Ishikawa (cell line): ENCODE measurements at regions not wholly inside any gene's neighbourhood (a gene's known extent, or its start where the extent isn't known, plus 50 kb on each side); places are given as distances from the start of the nearest gene placed in this dataset.

Experiments used
- CEBPB ChIP-seq: IDR thresholded peaks from 2 replicates; pipeline ENCODE4 v1.6.1; 2012
- CREB1 ChIP-seq: IDR thresholded peaks from 2 replicates; pipeline ENCODE4 v1.6.1; 2012; ENCODE audit warnings: low read depth
- EGR1 ChIP-seq: IDR thresholded peaks from 2 replicates; pipeline ENCODE4 v1.6.1; 2012
- EP300 ChIP-seq: IDR thresholded peaks from 2 replicates; pipeline ENCODE4 v1.6.1; 2012; ENCODE audit warnings: borderline replicate concordance
- FOXM1 ChIP-seq: IDR thresholded peaks from 2 replicates; pipeline ENCODE4 v1.6.1; 2012; ENCODE audit warnings: low read depth, borderline replicate concordance
- NFIC ChIP-seq: IDR thresholded peaks from 2 replicates; pipeline ENCODE4 v1.6.1; 2012
- RAD21 ChIP-seq: IDR thresholded peaks from 2 replicates; pipeline ENCODE4 v1.6.1; 2012; ENCODE audit warnings: low read depth
- TAF1 ChIP-seq: IDR thresholded peaks from 2 replicates; pipeline ENCODE4 v1.6.1; 2012; ENCODE audit warnings: low read depth, mild to moderate bottlenecking
- TCF12 ChIP-seq: IDR thresholded peaks from 2 replicates; pipeline ENCODE4 v1.6.1; 2012; ENCODE audit warnings: low read depth
- TEAD4 ChIP-seq: IDR thresholded peaks from 2 replicates; pipeline ENCODE4 v1.6.1; 2012
- YY1 ChIP-seq: IDR thresholded peaks from 2 replicates; pipeline ENCODE4 v1.6.1; 2012; ENCODE audit warnings: low read depth
- ZBTB7A ChIP-seq: IDR thresholded peaks from 2 replicates; pipeline ENCODE4 v1.6.1; 2012; ENCODE audit warnings: low read depth
- TF ChIP-seq, protein P1 (sequence below): IDR thresholded peaks from 2 replicates; pipeline ENCODE4 v1.6.1; 2012; ENCODE audit warnings: low read depth, mild to moderate bottlenecking
- TF ChIP-seq, protein P2 (sequence below): IDR thresholded peaks from 2 replicates; pipeline ENCODE4 v1.6.1; 2012
- TF ChIP-seq, protein P3 (sequence below): IDR thresholded peaks from 2 replicates; pipeline ENCODE4 v1.6.1; 2012

DNA sequence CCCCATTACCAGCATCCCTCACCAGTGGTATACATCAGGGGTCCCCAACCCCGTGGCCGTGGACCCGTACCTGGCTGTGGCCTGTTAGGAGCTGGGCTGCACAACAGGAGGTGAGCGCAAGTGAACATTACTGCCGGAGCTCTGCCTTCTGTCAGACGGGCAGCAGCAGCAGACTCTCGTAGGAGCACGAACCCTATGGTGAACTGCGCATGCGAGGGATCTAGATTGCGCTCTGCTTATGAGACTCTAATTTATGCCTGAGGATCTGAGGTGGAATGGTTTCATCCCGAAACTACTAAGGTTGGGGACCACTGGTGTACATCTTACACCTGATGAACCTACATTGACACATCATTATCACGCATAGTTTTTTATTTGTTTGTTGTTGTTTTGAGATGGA lies 52.8 kb upstream of the DHX15 start:
- TF ChIP-seq RAD21: no peak
- no peak for TF ChIP-seq CEBPB
- no peak for TF ChIP-seq TCF12
- TF ChIP-seq CREB1: no peak
- TF ChIP-seq EGR1: no peak
- TF ChIP-seq, protein P1, sequence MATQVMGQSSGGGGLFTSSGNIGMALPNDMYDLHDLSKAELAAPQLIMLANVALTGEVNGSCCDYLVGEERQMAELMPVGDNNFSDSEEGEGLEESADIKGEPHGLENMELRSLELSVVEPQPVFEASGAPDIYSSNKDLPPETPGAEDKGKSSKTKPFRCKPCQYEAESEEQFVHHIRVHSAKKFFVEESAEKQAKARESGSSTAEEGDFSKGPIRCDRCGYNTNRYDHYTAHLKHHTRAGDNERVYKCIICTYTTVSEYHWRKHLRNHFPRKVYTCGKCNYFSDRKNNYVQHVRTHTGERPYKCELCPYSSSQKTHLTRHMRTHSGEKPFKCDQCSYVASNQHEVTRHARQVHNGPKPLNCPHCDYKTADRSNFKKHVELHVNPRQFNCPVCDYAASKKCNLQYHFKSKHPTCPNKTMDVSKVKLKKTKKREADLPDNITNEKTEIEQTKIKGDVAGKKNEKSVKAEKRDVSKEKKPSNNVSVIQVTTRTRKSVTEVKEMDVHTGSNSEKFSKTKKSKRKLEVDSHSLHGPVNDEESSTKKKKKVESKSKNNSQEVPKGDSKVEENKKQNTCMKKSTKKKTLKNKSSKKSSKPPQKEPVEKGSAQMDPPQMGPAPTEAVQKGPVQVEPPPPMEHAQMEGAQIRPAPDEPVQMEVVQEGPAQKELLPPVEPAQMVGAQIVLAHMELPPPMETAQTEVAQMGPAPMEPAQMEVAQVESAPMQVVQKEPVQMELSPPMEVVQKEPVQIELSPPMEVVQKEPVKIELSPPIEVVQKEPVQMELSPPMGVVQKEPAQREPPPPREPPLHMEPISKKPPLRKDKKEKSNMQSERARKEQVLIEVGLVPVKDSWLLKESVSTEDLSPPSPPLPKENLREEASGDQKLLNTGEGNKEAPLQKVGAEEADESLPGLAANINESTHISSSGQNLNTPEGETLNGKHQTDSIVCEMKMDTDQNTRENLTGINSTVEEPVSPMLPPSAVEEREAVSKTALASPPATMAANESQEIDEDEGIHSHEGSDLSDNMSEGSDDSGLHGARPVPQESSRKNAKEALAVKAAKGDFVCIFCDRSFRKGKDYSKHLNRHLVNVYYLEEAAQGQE: no peak
- no peak for TF ChIP-seq FOXM1
- no peak for TF ChIP-seq EP300
- TF ChIP-seq, protein P2, sequence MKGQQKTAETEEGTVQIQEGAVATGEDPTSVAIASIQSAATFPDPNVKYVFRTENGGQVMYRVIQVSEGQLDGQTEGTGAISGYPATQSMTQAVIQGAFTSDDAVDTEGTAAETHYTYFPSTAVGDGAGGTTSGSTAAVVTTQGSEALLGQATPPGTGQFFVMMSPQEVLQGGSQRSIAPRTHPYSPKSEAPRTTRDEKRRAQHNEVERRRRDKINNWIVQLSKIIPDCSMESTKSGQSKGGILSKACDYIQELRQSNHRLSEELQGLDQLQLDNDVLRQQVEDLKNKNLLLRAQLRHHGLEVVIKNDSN: no peak
- no peak for TF ChIP-seq TEAD4
- TF ChIP-seq, protein P3, sequence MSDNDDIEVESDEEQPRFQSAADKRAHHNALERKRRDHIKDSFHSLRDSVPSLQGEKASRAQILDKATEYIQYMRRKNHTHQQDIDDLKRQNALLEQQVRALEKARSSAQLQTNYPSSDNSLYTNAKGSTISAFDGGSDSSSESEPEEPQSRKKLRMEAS: no peak
- no peak for TF ChIP-seq YY1
- no peak for TF ChIP-seq NFIC

DNA sequence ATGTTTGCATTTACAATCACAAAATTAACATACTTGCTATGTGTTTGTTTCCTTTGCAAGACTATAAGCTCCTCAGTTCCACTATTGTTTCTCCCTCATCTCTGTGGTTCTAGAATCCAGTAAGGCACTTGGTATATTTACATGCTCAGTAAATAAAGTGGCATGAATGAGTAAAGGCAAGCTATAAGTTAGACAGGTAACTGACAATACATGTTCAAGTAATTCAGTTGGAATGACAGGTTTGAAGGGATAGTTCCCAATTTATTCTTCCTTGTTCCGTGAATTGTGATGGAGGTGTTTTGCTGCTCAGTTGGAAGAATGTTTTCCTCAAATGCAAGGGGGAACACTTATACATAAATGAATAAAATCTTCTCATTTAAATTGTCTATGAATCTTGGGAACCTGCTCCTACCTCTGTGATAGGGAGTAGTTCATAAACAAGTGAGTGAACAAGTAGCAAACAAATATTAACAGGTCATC lies 54.1 kb upstream of the DHX15 start:
- TF ChIP-seq, protein P2: no peak
- TF ChIP-seq RAD21: no peak
- TF ChIP-seq, protein P3: no peak
- TF ChIP-seq, protein P1: no peak

DNA sequence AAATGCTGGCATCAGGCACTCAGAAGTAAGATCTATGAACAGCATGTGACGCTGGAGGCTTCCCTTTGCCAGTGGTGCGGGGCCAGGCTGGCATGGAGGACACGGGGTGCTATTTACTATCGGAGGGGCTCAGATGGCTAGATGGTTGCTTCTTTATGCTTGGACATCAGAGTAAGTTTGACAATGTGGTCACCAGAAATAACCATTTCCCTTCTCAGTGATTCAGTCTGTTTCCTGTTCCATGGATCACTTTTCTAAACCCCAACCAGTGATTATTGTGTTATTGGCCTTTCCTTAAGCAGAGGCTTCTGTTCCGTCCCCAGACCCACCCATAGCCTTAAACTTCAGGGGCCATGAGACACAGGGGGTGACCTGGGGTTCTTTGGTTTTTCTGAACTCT lies 55.4 kb upstream of the DHX15 start:
- TF ChIP-seq YY1: no peak
- no peak for TF ChIP-seq CEBPB

DNA sequence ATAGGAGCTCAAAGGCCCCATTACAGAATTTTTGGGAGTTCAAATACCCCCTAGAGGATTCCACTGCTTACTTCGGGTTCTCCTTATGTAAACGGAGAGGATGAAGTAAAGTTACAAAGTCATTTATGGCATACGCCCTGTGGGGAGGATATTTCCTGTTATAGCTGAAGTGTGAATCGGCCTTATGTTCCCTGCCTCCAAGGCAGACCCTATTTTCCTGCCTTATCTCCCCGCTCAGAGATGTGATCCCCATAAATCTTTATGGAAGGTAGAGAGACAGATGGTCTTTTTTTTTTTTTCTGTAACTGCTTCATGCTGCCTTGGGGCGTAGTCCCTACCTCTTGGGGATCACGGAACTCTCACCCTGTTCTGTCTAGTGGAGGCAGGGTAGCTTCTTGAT lies 56.0 kb upstream of the DHX15 start:
- TF ChIP-seq, protein P3: no peak
- TF ChIP-seq CREB1: no peak
- no peak for TF ChIP-seq CEBPB
- TF ChIP-seq YY1: no peak
- TF ChIP-seq NFIC: no peak
- TF ChIP-seq TEAD4: no peak
- TF ChIP-seq RAD21: no peak

DNA sequence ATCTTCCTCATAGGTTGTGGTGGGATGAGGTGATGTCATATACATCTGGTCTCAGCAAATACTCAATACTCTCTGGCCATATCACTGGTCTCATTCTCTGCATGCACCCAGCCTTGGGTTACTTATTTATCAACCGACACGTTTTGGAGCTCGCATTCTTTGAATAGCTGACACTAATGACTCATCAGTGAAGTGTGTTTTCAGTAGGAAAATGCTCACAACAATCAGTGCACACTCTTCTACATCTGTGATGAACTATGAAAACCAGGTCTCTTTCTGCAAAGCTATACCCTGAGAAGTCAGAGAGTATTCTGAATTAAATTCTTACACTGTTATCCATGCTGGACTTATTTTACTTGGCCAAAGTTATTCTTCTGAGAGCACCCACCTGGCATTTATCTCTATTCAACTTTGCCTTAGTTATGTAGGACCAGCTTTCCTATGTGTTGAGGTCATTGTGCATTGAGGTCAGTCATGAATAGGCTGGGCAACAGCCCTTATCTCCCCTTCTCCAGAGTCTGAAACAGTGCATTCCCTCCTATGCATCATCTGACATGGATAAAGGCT lies 58.7 kb upstream of the DHX15 start:
- TF ChIP-seq TEAD4 (peak; percentile 81), CEBPB (no peak)

DNA sequence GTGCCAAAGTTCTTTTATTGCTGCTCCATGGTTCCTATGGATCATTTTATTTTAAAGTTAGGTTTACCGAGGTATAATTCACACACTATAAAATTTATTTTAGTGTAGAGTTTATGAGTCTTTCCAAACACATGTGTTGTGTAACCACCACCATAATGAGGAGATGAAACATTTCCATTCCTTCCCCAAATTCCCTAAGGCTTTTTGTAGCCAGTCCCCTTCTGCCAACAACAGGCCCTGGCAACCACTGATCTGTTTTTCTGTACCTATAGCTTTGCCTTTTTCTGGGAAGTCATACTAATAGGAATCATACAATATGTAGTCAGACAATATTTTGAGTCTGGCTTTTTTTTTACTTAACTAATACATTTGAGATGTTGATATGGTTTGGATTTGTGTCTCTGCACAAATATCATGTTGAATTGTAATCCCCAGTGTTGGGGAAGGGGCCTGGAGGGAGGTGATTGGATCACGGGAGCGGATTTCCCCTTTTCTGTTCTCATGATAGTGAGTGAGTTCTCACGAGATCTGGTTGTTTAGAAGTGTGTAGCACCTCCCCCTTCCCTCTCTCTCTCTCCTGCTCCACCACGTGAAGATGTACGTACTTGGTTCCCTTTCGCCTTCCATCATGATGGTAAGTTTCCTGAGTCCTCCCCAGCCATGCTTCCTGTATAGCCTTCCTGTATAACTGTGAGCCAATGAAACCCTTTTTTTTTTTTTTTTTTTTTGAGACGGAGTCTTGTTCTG lies 59.6 kb upstream of the DHX15 start:
- TF ChIP-seq, protein P1: no peak
- no peak for TF ChIP-seq TAF1
- TF ChIP-seq, protein P3: no peak
- TF ChIP-seq FOXM1: no peak
- no peak for TF ChIP-seq EP300
- no peak for TF ChIP-seq ZBTB7A
- TF ChIP-seq, protein P2: no peak
- TF ChIP-seq NFIC: no peak
- TF ChIP-seq YY1: no peak
- TF ChIP-seq TCF12: no peak
- no peak for TF ChIP-seq RAD21
- TF ChIP-seq CREB1: no peak
- no peak for TF ChIP-seq CEBPB
- TF ChIP-seq EGR1: no peak
- TF ChIP-seq TEAD4: no peak
